MV-4-11 (cell line): ENCODE measurements at regions not wholly inside any gene's neighbourhood (a gene's known extent, or its start where the extent isn't known, plus 50 kb on each side); places are given as distances from the start of the nearest gene placed in this dataset.
A peak's percentile ranks its signal among the peaks of the same experiment; 100 is the strongest.

ENCODE experiments used
- DNase-seq: peaks from one replicate; lab custom pipeline; 2025; lab: John Stamatoyannopoulos, UW

- DNase-seq, result no peak
Measured at GRCh38 chr17:72258711-72259110, 137.9 kb downstream of the SOX9 start.

GRCh38 chr17:72259922-72260321 lies 139.1 kb downstream of the SOX9 start:
- no peak for DNase-seq

- DNase-seq, result no peak
Measured at GRCh38 chr17:72262766-72263165, 141.9 kb downstream of the SOX9 start.

DNA sequence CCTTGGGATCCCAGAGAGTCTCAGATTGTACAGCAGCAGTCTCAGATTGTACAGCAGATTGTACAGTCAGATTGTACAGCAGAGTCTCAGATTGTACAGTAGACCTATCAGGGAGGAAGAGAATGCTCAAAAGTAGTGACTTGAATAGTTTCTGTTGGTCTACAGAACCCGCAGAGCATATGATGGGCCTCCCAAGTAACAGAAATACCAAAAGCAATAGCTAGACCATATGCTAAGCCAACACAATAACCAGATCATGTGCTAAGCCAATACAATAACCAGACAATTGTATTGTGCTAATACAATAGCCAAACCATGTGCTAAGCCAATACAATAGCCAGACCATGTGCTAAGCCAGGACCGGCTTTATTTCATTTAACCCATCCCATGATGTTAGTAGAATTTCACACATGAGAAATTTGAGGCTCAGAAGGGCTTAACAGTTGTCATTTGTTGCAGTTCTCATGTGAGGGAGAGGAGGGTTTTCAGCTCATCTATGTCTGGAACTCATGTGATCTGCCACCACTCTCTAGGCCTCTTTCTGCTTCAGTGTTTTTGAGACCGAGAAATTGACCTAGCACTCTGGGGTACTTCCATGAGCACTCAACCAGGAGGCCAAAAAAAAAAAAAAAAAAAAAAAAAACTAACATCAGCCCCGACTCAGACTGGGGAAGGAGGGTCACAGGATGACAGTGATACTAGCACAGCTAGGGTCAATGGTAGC lies 144.0 kb downstream of the SOX9 start:
- no peak for DNase-seq

DNA sequence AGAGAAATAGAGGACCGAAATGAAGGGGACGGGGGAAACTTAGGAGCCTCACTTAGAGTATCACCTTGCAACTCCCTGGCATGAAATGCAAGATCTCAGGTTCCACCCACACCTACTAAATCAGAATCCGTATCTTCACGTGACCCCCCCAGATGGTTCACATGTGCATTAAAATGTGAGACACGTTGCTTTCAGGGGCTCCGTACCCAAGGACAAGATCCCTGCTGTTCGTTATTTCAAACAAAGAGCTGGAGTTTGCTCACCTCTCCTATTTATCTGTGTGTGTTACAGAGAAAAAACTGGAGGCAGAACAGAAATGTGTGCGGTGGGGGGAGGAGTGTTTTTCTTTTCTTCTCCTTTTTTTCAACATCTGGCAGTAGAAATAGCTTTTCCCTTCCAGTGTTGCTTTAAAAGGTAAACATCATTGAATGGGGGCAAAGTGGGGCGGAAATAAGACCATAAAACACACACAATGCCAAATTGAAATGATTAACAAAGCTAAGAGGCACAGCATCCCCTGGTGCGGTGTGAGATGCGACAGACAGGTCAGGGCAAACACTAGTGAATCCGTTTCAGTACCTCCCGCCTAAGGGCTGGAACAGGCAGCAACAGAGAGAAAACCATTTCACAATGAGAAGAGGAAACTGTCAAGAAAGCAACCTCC lies 145.4 kb downstream of the SOX9 start:
- no peak for DNase-seq

DNA sequence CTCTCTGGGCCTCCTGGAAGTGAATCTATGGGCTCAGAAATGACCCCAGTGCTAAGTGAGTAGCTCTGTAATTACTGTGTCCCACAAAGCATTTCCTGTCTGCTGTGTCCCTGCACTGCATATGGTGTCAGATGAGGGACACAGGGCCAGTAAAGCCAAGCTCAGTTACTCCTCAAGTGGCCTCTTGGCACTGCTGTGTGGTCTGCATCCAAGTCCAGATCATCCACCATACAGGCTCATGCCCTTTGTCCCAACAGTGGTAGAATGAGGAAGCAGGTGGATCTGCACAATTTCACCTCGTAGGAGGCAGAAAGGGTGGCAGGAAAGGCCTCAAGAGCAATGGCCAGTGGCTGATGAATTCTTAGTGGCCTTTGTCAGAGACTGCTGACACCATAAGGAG lies 146.8 kb downstream of the SOX9 start:
- DNase-seq, result no peak

DNA sequence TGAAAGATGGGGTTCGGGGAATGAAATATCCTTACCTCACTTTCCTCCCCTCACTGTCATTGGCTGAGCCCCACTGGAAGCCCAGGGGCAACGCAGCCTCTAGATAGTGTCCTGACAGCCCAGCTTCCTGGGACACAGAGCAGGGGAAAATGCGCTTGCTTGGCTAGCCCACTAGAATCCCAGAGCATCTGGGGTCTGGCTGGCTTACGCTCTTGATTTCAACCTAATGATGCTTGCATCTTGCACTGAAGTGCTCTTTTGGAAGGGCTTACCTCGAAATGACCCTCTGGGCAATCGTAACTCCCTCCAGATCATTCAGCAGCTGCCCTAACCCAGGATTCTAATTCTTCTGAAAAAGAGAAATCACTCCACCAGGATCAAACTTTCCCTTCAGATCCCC lies 147.6 kb downstream of the SOX9 start:
- DNase-seq, result no peak

DNA sequence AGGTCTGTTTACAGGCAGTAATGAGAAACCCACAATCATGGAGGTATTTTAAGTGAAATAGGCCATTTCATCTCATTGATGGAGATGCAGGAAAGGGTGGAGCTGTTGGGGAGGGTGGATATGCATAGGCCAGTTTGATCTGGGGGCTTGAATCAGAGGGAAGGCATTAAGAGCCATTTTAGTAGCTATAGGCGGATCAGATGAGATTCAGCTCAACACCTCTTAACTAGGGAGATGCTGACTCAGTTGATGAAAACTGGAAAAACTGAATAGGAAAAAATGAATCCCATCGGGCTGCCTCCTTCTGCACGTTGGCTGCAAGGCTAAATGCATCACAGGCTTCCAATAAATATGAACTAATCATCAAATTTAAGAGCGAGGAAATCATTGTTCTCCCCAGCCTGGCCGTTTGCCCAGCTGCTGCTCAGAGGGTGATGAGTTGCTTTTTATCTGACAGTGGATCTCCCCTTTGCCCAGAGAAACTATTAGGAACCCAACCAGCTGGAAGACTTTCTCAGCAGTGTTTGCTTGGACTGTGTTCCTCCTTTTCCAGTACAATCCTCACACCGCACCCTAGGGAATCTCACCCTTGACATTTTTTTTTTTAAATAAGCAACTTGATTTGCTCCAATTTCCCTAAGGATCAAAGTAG lies 149.6 kb downstream of the SOX9 start:
- DNase-seq, result no peak

DNA sequence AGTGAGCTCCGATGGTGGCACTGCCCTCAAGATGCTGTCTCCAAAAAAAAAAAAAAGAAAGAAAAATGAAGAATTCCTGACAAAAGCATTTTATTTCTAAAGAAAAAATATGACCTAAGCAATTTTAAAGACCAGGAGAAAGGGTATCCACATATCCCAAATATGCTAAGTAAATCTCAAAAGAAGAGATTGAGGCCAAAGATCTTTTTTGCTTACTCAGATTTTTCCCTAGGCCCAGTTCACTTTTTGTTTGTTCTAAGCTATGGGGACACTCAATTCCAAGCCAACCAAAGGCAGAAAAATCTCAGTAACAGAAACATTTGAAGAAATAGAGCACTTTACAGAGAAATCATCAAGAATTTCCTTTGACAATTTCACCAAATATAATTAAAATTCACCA lies 150.8 kb downstream of the SOX9 start:
- DNase-seq, result no peak

GRCh38 chr17:72273289-72274056 lies 152.7 kb downstream of the SOX9 start:
- DNase-seq, result no peak

DNA sequence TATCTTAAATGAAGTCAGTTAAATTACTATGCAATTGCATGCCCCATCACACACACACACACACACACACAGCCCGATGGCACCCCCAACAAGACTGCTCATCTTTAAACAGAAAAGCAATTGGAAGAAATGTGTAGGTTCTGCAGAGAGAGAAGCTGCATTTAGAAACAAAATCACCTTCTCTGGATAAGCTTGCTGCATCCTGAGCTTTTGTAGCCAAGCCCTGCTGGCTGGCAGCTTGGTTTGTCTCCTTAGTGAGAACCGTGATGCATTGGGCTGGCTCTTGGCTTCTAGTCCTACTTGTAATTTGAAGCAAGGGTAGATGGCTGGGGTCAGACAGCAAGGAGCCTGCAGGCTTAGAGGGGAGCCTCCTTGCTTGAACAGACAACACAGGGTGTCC lies 153.8 kb downstream of the SOX9 start:
- no peak for DNase-seq

DNA sequence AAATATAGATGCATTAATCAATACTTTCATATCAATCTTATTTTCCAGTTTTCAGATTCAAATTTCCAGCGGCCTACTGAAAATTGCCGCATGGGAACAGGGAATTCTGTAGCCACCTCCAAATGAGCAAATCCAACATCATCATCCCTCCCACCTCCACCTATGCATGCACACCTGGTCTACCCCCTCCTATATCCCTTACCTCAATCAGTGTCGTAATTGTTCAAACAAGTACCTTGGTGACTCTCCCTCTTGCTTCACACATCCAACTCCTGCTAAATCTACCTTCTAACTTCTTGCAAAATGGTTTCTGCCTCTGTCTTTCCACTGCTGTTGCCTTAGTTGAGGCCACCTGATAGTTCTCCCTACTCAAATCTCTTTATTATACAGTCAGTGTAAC lies 160.1 kb downstream of the SOX9 start:
- DNase-seq, result no peak

- no peak for DNase-seq
Measured at GRCh38 chr17:72282439-72283029, 161.7 kb downstream of the SOX9 start.

DNA sequence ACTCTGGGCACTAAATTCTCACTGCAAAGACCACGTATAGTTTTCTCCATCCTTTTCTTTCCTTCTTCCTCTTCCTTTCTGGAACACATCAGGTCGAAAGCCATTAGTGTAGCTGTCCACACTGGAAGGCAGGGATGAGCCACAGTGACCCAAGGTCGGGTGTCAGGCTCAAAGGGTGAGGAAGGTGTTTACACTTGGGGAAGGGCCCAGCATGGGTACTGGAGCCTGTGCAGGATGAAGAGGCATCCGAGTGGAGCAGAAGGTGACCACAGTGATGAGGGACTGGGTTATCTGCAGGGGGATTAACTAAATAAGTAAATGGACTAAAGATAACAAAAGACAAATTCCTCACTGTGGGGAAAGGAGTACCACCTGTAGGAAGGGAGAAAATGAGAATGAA lies 164.0 kb downstream of the SOX9 start:
- no peak for DNase-seq

DNA sequence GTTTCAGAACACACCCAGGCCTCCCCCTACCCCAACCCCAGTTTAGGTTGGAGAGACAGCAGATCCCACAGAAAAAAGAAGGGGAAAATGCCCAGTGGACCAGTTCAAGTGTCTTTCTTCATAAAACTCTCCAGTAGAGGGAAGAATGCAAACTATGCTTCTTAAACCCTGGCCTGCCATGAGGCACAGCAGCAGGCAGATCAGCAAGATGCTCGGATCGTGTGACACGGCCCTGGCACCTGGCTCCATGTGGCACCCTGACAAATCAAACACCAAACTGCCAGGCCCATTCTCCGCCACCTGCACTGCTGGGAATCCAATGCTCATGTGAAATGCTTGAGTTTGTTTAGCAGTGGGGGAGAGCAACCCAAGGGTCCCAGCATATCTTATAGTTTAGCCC lies 166.8 kb downstream of the SOX9 start:
- DNase-seq, result no peak

- no peak for DNase-seq
Measured at GRCh38 chr17:72294487-72294893, 173.7 kb downstream of the SOX9 start.

- DNase-seq, result peak; percentile 21
Measured at GRCh38 chr17:72295916-72296315, 175.1 kb downstream of the SOX9 start.

DNA sequence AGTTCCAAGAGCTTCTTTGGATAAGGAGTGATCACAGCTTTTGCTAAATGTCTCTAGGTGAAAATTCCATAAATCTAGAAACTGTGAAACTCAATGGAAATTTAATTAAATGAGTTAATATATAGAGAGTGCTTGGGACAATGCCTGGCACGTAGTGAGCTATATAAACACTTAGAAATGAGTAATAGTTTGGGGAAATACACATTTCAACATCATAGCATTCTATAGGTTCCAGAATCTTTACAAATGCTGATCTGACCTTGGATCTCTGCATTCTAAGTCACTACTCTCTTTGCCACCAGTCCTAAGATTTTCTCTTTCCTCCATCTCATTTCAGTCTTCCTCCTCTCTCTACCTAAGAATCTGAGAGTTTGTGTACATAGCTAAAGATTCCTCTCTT lies 175.6 kb downstream of the SOX9 start:
- DNase-seq, result no peak

DNA sequence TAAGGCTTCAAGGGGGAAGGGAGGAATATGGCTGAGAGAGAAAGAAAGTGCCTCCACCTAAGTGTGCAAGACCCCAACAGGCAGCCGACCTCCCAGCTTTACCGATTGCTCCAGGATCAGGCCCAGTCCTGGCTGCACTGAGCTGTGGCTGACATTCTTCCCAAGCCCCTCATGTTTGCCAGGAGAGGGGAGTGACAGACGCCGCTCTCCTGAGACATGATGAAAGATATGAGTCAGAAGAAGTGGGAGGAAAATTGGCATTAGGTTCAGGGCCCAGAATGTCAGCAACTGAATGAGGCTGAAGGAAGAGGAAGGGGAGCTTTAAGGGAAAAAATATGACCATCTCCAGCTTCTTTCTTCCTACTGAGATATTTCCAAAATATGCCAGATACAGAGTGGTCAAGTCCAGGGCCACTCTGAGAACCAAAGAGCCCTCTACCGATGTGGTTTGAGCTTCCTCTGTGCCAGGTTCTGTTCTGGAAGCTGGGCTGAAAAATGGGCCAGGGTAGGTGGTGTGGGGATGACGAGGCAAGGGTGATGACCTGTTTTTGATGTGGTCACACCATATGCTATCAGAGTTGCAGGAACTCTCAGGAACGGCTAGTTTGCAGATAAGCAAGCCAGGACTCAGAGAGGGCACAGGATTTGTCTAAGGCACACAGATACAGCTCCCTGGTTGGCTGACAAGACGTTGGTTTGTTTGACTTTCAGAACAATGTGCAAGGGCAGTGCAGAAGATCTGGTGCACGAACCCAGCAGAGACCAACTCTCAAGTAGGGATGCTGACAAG lies 176.7 kb downstream of the SOX9 start:
- DNase-seq, result no peak

- peak; percentile 64 for DNase-seq
Measured at GRCh38 chr17:72299100-72299499, 178.3 kb downstream of the SOX9 start.

DNA sequence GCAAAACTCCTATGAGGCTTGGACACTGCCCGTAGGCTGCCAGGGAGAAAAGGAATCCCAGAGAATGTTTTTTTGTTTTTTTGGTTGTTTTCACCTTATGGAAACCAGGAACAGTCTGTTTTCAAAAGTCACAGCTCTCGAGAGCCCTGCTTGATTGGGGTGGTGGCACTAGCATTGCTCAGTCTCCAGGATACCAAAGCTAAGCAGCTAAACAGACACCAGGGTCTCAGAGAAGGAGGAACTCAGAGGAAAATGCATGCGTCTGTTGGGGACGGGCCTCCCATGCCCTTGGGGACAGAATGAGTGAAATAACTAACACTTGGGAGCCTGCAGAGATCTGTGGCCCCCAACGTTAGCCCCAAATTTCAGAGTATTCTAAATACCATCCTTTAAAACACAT lies 178.8 kb downstream of the SOX9 start:
- no peak for DNase-seq
